WTC11 (cell line): ENCODE measurements at regions not wholly inside any gene's neighbourhood (a gene's known extent, or its start where the extent isn't known, plus 50 kb on each side); places are given as distances from the start of the nearest gene placed in this dataset.

ENCODE experiments used
- ATAC-seq: fragments of 200-7000 bp; cut with Tn5 transposase; 2 replicates; pipeline ENCODE4 v1.10.0; 2021; ENCODE audit warnings: mild to moderate bottlenecking, moderate library complexity
- CTCF ChIA-PET: fragments of 300-600 bp; sonication (Branson Sonifier 250); formaldehyde crosslinking; loops from one replicate; lab custom pipeline; 2021; ENCODE audit warnings: antibody characterized with exemption; lab: Charles Lee
- POLR2A ChIA-PET: fragments of 350-600 bp; sonication (Branson Sonifier 250); formaldehyde crosslinking; loops from one replicate; lab custom pipeline; 2021; ENCODE audit warnings: antibody characterized with exemption; lab: Charles Lee
- DNase-seq: peaks from one replicate; pipeline ENCODE4 v3.0.0; 2021; ENCODE audit warnings: low spot score
- H3K27ac Mint-ChIP-seq: 2 replicates; pipeline ENCODE4 v1.8.0; 2021; ENCODE audit warnings: mixed read lengths
- H3K27me3 Mint-ChIP-seq: 2 replicates; pipeline ENCODE4 v1.8.0; 2021; ENCODE audit warnings: low read depth, mild to moderate bottlenecking, moderate library complexity, mixed read lengths
- H3K36me3 Mint-ChIP-seq: 2 replicates; pipeline ENCODE4 v1.8.0; 2021; ENCODE audit warnings: mixed read lengths
- H3K4me1 Mint-ChIP-seq: 2 replicates; pipeline ENCODE4 v1.8.0; 2022; ENCODE audit warnings: mixed read lengths
- H3K4me3 Mint-ChIP-seq: 2 replicates; pipeline ENCODE4 v1.8.0; 2021; ENCODE audit warnings: mild to moderate bottlenecking, moderate library complexity, mixed read lengths
- H3K9me3 Mint-ChIP-seq: 2 replicates; pipeline ENCODE4 v1.8.0; 2021; ENCODE audit warnings: mixed read lengths
- ATF1 ChIP-seq: sonication (generic); formaldehyde crosslinking; IDR thresholded peaks from 2 replicates; pipeline ENCODE4 v1.8.1; 2023; ENCODE audit warnings: mild to moderate bottlenecking, moderate library complexity, missing genetic modification reagents
- CREB1 ChIP-seq: sonication (generic); formaldehyde crosslinking; IDR thresholded peaks from 2 replicates; pipeline ENCODE4 v1.8.0; 2023; ENCODE audit warnings: mild to moderate bottlenecking, missing genetic modification reagents
- CREM ChIP-seq: sonication (generic); formaldehyde crosslinking; IDR thresholded peaks from 2 replicates; pipeline ENCODE4 v1.8.1; 2022; ENCODE audit warnings: mild to moderate bottlenecking, missing genetic modification reagents, moderate library complexity
- EMX1 ChIP-seq: fragments of 250-450 bp; sonication (Bioruptor Pico); IDR thresholded peaks from 2 replicates; pipeline ENCODE4 v1.8.0; 2021; ENCODE audit warnings: mild to moderate bottlenecking
- ESRRA ChIP-seq: sonication (generic); formaldehyde crosslinking; IDR thresholded peaks from 2 replicates; pipeline ENCODE4 v1.8.1; 2022; ENCODE audit warnings: mild to moderate bottlenecking, missing genetic modification reagents, borderline replicate concordance
- ETV6 ChIP-seq: sonication (generic); formaldehyde crosslinking; IDR thresholded peaks from 2 replicates; pipeline ENCODE4 v1.8.1; 2022; ENCODE audit warnings: mild to moderate bottlenecking, missing genetic modification reagents
- GTF2I ChIP-seq: fragments of 250-450 bp; sonication (Bioruptor Pico); conservative IDR thresholded peaks from 2 replicates; pipeline ENCODE4 v1.4.0; 2021; ENCODE audit warnings: mild to moderate bottlenecking
- MXD4 ChIP-seq: fragments of 250-450 bp; sonication (Bioruptor Pico); IDR thresholded peaks from 2 replicates; pipeline ENCODE4 v1.8.0; 2021; ENCODE audit warnings: mild to moderate bottlenecking, moderate library complexity, borderline replicate concordance
- MYBL2 ChIP-seq: sonication (generic); formaldehyde crosslinking; IDR thresholded peaks from 2 replicates; pipeline ENCODE4 v1.8.1; 2023; ENCODE audit warnings: mild to moderate bottlenecking, moderate library complexity, missing genetic modification reagents
- NFATC4 ChIP-seq: fragments of 250-450 bp; sonication (Bioruptor Pico); IDR thresholded peaks from 2 replicates; pipeline ENCODE4 v1.9.0; 2021; ENCODE audit warnings: mild to moderate bottlenecking
- NR1H2 ChIP-seq: sonication (generic); formaldehyde crosslinking; IDR thresholded peaks from 2 replicates; pipeline ENCODE4 v1.9.0; 2021; ENCODE audit warnings: mild to moderate bottlenecking, moderate library complexity, missing genetic modification reagents
- NR2C2 ChIP-seq: sonication (generic); formaldehyde crosslinking; IDR thresholded peaks from 2 replicates; pipeline ENCODE4 v1.8.0; 2022; ENCODE audit warnings: mild to moderate bottlenecking, missing genetic modification reagents
- SOX15 ChIP-seq: fragments of 250-450 bp; sonication (Bioruptor Pico); IDR thresholded peaks from 2 replicates; pipeline ENCODE4 v1.9.0; 2021; ENCODE audit warnings: mild to moderate bottlenecking
- ZNF121 ChIP-seq: sonication (generic); formaldehyde crosslinking; IDR thresholded peaks from 2 replicates; pipeline ENCODE4 v1.8.0; 2023; ENCODE audit warnings: missing genetic modification reagents
- ZNF232 ChIP-seq: sonication (generic); formaldehyde crosslinking; IDR thresholded peaks from 2 replicates; pipeline ENCODE4 v1.8.0; 2022; ENCODE audit warnings: mild to moderate bottlenecking, missing genetic modification reagents
- ZNF671 ChIP-seq: fragments of 250-450 bp; sonication (Bioruptor Pico); IDR thresholded peaks from 2 replicates; pipeline ENCODE4 v1.8.0; 2021; ENCODE audit warnings: mild to moderate bottlenecking
- TF ChIP-seq, protein P1 (sequence below): sonication (generic); formaldehyde crosslinking; IDR thresholded peaks from 2 replicates; pipeline ENCODE4 v1.8.0; 2022; ENCODE audit warnings: mild to moderate bottlenecking, missing genetic modification reagents
- TF ChIP-seq, protein P2 (sequence below): sonication (generic); formaldehyde crosslinking; conservative IDR thresholded peaks from 2 replicates; pipeline ENCODE4 v1.8.1; 2023; ENCODE audit warnings: mild to moderate bottlenecking, low read depth, missing genetic modification reagents, moderate library complexity
- TF ChIP-seq, protein P3 (sequence below): fragments of 250-450 bp; sonication (Bioruptor Pico); IDR thresholded peaks from 2 replicates; pipeline ENCODE4 v1.9.0; 2021; ENCODE audit warnings: moderate library complexity, mild to moderate bottlenecking, inconsistent platforms, borderline replicate concordance
- TF ChIP-seq, protein P4 (sequence below): sonication (generic); formaldehyde crosslinking; IDR thresholded peaks from 2 replicates; pipeline ENCODE4 v1.8.1; 2022; ENCODE audit warnings: missing genetic modification reagents, borderline replicate concordance
- TF ChIP-seq, protein P5 (sequence below): fragments of 250-450 bp; sonication (Bioruptor Pico); IDR thresholded peaks from 2 replicates; pipeline ENCODE4 v1.9.0; 2021; ENCODE audit warnings: mild to moderate bottlenecking, borderline replicate concordance
- TF ChIP-seq, protein P6 (sequence below): sonication (generic); formaldehyde crosslinking; IDR thresholded peaks from 2 replicates; pipeline ENCODE4 v1.8.0; 2022; ENCODE audit warnings: mild to moderate bottlenecking, missing genetic modification reagents

DNA sequence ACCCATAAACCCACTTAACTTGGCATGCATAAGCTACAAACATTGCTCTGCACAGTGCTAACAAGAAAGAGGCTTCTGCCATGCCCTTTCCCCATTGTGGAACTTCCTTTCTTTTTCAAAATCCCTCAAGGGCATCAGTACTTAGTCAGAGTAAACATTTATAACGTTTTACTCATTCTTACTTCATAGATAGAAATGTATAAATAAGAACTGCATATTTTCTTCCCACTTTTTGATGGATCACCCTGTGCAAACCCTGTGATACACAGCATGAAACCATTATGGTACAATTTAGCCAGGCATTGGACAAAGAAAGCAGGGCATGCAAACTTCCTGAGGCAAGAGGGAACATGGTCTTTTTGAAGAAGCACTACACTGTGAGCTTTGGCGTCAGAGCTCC, 113.8 kb upstream of the FOXG1 start:
- TF ChIP-seq ZNF232 (CRISPR knock-in tag) (no peak), NR1H2 (CRISPR knock-in tag) (no peak), GTF2I (CRISPR knock-in tag) (no peak), EMX1 (CRISPR knock-in tag) (no peak), ZNF671 (CRISPR knock-in tag) (no peak), CREM (CRISPR knock-in tag) (no peak), ZNF121 (no peak), ETV6 (CRISPR knock-in tag) (no peak), SOX15 (CRISPR knock-in tag) (no peak), MXD4 (no peak)
- TF ChIP-seq, protein P1, sequence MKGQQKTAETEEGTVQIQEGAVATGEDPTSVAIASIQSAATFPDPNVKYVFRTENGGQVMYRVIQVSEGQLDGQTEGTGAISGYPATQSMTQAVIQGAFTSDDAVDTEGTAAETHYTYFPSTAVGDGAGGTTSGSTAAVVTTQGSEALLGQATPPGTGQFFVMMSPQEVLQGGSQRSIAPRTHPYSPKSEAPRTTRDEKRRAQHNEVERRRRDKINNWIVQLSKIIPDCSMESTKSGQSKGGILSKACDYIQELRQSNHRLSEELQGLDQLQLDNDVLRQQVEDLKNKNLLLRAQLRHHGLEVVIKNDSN = no peak
- TF ChIP-seq, protein P2, sequence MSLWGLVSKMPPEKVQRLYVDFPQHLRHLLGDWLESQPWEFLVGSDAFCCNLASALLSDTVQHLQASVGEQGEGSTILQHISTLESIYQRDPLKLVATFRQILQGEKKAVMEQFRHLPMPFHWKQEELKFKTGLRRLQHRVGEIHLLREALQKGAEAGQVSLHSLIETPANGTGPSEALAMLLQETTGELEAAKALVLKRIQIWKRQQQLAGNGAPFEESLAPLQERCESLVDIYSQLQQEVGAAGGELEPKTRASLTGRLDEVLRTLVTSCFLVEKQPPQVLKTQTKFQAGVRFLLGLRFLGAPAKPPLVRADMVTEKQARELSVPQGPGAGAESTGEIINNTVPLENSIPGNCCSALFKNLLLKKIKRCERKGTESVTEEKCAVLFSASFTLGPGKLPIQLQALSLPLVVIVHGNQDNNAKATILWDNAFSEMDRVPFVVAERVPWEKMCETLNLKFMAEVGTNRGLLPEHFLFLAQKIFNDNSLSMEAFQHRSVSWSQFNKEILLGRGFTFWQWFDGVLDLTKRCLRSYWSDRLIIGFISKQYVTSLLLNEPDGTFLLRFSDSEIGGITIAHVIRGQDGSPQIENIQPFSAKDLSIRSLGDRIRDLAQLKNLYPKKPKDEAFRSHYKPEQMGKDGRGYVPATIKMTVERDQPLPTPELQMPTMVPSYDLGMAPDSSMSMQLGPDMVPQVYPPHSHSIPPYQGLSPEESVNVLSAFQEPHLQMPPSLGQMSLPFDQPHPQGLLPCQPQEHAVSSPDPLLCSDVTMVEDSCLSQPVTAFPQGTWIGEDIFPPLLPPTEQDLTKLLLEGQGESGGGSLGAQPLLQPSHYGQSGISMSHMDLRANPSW (CRISPR knock-in tag) = no peak
- TF ChIP-seq, all 79 proteins: peak for 0

DNA sequence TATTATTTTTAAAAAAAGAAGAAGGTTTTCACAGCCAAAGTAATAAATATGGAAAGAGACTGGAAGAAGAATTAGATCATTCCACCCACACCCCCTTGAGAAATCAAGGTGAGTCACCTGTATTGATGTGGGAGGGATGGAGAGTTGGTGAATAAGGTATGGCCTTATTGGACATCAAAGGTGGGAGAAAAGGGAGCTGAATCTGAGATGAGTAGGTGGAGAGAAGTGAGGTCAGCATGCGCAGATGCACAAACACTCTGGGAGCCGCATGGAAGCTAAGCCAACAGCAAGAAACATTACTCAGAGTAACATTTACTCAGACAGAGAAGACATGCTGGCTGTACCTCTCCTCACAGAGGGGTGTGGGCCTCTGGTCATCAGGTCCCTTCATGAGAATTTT, 113.1 kb upstream of the FOXG1 start:
- DNase-seq = no peak
- ATAC-seq = no peak
- no peak overlapping the region for H3K4me3 Mint-ChIP-seq
- no peak for TF ChIP-seq ESRRA
- no peak for TF ChIP-seq ZNF232 (CRISPR knock-in tag)
- no peak for TF ChIP-seq MYBL2 (CRISPR knock-in tag)
- TF ChIP-seq, protein P3, sequence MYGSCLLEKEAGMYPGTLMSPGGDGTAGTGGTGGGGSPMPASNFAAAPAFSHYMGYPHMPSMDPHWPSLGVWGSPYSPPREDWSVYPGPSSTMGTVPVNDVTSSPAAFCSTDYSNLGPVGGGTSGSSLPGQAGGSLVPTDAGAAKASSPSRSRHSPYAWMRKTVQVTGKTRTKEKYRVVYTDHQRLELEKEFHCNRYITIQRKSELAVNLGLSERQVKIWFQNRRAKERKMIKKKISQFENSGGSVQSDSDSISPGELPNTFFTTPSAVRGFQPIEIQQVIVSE (CRISPR knock-in tag) = no peak
- TF ChIP-seq, protein P4, sequence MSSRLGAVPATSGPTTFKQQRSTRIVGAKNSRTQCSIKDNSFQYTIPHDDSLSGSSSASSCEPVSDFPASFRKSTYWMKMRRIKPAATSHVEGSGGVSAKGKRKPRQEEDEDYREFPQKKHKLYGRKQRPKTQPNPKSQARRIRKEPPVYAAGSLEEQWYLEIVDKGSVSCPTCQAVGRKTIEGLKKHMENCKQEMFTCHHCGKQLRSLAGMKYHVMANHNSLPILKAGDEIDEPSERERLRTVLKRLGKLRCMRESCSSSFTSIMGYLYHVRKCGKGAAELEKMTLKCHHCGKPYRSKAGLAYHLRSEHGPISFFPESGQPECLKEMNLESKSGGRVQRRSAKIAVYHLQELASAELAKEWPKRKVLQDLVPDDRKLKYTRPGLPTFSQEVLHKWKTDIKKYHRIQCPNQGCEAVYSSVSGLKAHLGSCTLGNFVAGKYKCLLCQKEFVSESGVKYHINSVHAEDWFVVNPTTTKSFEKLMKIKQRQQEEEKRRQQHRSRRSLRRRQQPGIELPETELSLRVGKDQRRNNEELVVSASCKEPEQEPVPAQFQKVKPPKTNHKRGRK (CRISPR knock-in tag) = no peak
- TF ChIP-seq ATF1 (CRISPR knock-in tag) = no peak
- TF ChIP-seq CREB1 = no peak
- POLR2A ChIA-PET = no interaction called here
- peaks cover 5% of the 10 kb centered on the region for H3K9me3 Mint-ChIP-seq
- H3K4me1 Mint-ChIP-seq = peaks cover 20% of the 10 kb centered on the region
- H3K27me3 Mint-ChIP-seq = no peaks in the 10 kb centered on the region
- CTCF ChIA-PET = no interaction called here
- H3K27ac Mint-ChIP-seq = no peak overlapping the region
- peaks cover 3% of the 10 kb centered on the region; the same call in 1 of the 2 replicates for H3K36me3 Mint-ChIP-seq

More for the DNA sequence above, 113.8 kb upstream of the FOXG1 start:
- Mint-ChIP-seq H3K4me3 (no peak overlapping the region), H3K9me3 (peaks cover 5% of the 10 kb centered on the region), H3K4me1 (peaks cover 20% of the 10 kb centered on the region), H3K27me3 (no peaks in the 10 kb centered on the region), H3K27ac (no peak overlapping the region), H3K36me3 (peaks cover 3% of the 10 kb centered on the region; the same call in 1 of the 2 replicates)
- DNase-seq = no peak
- POLR2A ChIA-PET = no interaction called here
- no peak for ATAC-seq
- CTCF ChIA-PET = no interaction called here

DNA sequence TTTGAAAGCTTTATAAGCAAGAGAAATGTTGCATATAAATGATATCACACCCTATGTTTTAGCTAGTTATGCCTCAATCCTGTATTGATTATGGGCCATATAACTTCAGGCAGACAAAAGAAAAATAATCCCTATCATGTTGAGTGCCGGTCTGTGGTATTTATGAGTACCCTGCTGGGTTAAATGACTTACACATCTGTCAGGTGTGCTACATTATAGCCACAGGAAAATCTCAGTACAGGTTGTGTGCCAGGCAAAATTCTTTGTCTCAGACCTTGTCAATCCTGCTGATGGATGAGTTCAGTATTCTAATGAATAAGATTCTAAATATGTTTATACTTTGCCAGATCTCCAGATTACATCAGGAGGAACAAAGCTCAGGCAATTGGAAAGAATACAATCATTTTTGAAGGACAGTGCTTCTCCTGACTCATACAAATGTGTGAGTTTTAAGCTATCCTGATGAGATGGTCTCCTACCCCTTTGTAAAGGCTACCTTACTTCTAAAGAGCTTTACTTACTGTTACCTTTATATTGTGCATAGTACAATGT, 109.8 kb upstream of the FOXG1 start:
- H3K27ac Mint-ChIP-seq = no peak overlapping the region
- H3K4me3 Mint-ChIP-seq = no peak overlapping the region
- no peaks in the 10 kb centered on the region for H3K9me3 Mint-ChIP-seq
- no peaks in the 10 kb centered on the region for H3K36me3 Mint-ChIP-seq
- H3K27me3 Mint-ChIP-seq = no peaks in the 10 kb centered on the region
- no peak for ATAC-seq
- ChIA-PET POLR2A (no interaction called here), CTCF (no interaction called here)
- H3K4me1 Mint-ChIP-seq = peaks cover 34% of the 10 kb centered on the region
- DNase-seq = no peak
- TF ChIP-seq, protein P5, sequence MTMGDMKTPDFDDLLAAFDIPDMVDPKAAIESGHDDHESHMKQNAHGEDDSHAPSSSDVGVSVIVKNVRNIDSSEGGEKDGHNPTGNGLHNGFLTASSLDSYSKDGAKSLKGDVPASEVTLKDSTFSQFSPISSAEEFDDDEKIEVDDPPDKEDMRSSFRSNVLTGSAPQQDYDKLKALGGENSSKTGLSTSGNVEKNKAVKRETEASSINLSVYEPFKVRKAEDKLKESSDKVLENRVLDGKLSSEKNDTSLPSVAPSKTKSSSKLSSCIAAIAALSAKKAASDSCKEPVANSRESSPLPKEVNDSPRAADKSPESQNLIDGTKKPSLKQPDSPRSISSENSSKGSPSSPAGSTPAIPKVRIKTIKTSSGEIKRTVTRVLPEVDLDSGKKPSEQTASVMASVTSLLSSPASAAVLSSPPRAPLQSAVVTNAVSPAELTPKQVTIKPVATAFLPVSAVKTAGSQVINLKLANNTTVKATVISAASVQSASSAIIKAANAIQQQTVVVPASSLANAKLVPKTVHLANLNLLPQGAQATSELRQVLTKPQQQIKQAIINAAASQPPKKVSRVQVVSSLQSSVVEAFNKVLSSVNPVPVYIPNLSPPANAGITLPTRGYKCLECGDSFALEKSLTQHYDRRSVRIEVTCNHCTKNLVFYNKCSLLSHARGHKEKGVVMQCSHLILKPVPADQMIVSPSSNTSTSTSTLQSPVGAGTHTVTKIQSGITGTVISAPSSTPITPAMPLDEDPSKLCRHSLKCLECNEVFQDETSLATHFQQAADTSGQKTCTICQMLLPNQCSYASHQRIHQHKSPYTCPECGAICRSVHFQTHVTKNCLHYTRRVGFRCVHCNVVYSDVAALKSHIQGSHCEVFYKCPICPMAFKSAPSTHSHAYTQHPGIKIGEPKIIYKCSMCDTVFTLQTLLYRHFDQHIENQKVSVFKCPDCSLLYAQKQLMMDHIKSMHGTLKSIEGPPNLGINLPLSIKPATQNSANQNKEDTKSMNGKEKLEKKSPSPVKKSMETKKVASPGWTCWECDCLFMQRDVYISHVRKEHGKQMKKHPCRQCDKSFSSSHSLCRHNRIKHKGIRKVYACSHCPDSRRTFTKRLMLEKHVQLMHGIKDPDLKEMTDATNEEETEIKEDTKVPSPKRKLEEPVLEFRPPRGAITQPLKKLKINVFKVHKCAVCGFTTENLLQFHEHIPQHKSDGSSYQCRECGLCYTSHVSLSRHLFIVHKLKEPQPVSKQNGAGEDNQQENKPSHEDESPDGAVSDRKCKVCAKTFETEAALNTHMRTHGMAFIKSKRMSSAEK (CRISPR knock-in tag) = no peak
- TF ChIP-seq, protein P6, sequence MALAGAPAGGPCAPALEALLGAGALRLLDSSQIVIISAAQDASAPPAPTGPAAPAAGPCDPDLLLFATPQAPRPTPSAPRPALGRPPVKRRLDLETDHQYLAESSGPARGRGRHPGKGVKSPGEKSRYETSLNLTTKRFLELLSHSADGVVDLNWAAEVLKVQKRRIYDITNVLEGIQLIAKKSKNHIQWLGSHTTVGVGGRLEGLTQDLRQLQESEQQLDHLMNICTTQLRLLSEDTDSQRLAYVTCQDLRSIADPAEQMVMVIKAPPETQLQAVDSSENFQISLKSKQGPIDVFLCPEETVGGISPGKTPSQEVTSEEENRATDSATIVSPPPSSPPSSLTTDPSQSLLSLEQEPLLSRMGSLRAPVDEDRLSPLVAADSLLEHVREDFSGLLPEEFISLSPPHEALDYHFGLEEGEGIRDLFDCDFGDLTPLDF = no peak
- no peak for TF ChIP-seq NFATC4 (CRISPR knock-in tag)
- no peak for TF ChIP-seq NR2C2 (CRISPR knock-in tag)
